MM.1S (cell line): ENCODE measurements at regions not wholly inside any gene's neighbourhood (a gene's known extent, or its start where the extent isn't known, plus 50 kb on each side); places are given as distances from the start of the nearest gene placed in this dataset.
"Not testable (repeated sequence)": the region's sequence is repeated elsewhere in the genome, so short reads cannot be mapped to it uniquely, and the experiment has no call there.

ENCODE experiments used
- DNase-seq: peaks from one replicate; pipeline ENCODE4 v3.0.0-alpha.2; 2015
- H2AFZ ChIP-seq: fragments of 300-600 bp; sonication (generic); 2 replicates; pipeline ENCODE4 v1.6.0; 2016; ENCODE audit warnings: antibody characterized with exemption, low read length
- H3F3A ChIP-seq: fragments of 300-600 bp; sonication (generic); 2 replicates; pipeline ENCODE4 v1.6.1; 2016; ENCODE audit warnings: mild to moderate bottlenecking, antibody characterized with exemption, low read length, moderate library complexity, mixed read lengths; ENCODE audit not compliant: insufficient read depth
- H3K27ac ChIP-seq: fragments of 300-600 bp; sonication (generic); 2 replicates; pipeline ENCODE4 v1.5.1; 2016; ENCODE audit warnings: mild to moderate bottlenecking, low read length
- H3K27me3 ChIP-seq: fragments of 300-600 bp; sonication (generic); replicated peaks from 2 replicates; pipeline ENCODE4 v1.6.0; 2016; ENCODE audit warnings: low read length; ENCODE audit not compliant: insufficient read depth
- H3K36me3 ChIP-seq: fragments of 300-600 bp; sonication (generic); replicated peaks from 2 replicates; pipeline ENCODE4 v1.6.1; 2016; ENCODE audit warnings: mild to moderate bottlenecking, low read length, mixed read lengths; ENCODE audit not compliant: insufficient read depth
- H3K4me1 ChIP-seq: fragments of 300-600 bp; sonication (generic); 2 replicates; pipeline ENCODE4 v1.6.1; 2016; ENCODE audit warnings: low read length, mixed read lengths
- H3K4me2 ChIP-seq: fragments of 300-600 bp; sonication (generic); 2 replicates; pipeline ENCODE4 v1.6.0; 2016; ENCODE audit warnings: low read depth, low read length
- H3K4me3 ChIP-seq: fragments of 300-600 bp; sonication (generic); 2 replicates; pipeline ENCODE4 v1.5.1; 2016; ENCODE audit warnings: low read length, mixed read lengths
- H3K79me2 ChIP-seq: fragments of 300-600 bp; sonication (generic); 2 replicates; pipeline ENCODE4 v1.6.1; 2016; ENCODE audit warnings: mixed run types, low read length, mixed read lengths
- H3K9ac ChIP-seq: fragments of 300-600 bp; sonication (generic); 2 replicates; pipeline ENCODE4 v1.6.1; 2016; ENCODE audit warnings: low read length, mixed read lengths
- H3K9me2 ChIP-seq: fragments of 300-600 bp; sonication (generic); replicated peaks from 2 replicates; pipeline ENCODE4 v1.6.1; 2016; ENCODE audit warnings: mild to moderate bottlenecking, low read length, mixed read lengths; ENCODE audit not compliant: insufficient read depth
- H3K9me3 ChIP-seq: fragments of 300-600 bp; sonication (generic); replicated peaks from 2 replicates; pipeline ENCODE4 v1.6.1; 2016; ENCODE audit warnings: mild to moderate bottlenecking, low read length, mixed read lengths; ENCODE audit not compliant: insufficient read depth
- H4K20me1 ChIP-seq: fragments of 300-600 bp; sonication (generic); 2 replicates; pipeline ENCODE4 v1.6.1; 2016; ENCODE audit warnings: mild to moderate bottlenecking, low read length, moderate library complexity, mixed read lengths; ENCODE audit not compliant: insufficient read depth
- EZH2 ChIP-seq: fragments of 300-600 bp; sonication (generic); optimal IDR thresholded peaks from 2 replicates; pipeline ENCODE3; 2017; ENCODE audit warnings: low read depth, mild to moderate bottlenecking, antibody characterized with exemption, low read length, mixed read lengths
- EZH2phosphoT487 ChIP-seq: fragments of 300-600 bp; sonication (generic); IDR thresholded peaks from 2 replicates; pipeline ENCODE4 v1.6.1; 2018; ENCODE audit warnings: antibody characterized with exemption, low read length
- TF ChIP-seq, protein P1 (sequence below): fragments of 300-600 bp; sonication (generic); IDR thresholded peaks from 2 replicates; pipeline ENCODE4 v1.5.1; 2016; ENCODE audit warnings: antibody characterized with exemption, low read length, mixed read lengths

DNA sequence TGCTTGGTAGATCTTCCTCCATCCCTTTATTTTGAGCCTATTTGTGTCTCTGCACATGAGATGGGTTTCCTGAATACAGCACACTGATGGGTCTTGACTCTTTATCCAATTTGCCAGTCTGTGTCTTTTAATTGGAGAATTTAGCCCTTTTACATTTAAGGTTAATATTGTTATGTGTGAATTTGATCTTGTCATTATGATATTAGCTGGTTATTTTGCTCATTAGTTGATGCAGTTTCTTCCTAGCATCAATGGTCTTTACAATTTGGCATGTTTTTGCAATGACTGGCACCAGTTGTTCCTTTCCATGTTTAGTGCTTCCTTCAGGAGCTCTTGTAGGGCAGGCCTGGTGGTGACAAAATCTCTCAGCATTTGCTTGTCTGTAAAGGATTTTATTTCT lies 72.4 kb downstream of the HNRNPD start:
- not testable (repeated sequence) for H3K27me3 ChIP-seq, H3K27ac ChIP-seq, H3K4me2 ChIP-seq, H2AFZ ChIP-seq, H3K4me1 ChIP-seq, H3K9me2 ChIP-seq, H3K9me3 ChIP-seq, H3K36me3 ChIP-seq, H3K9ac ChIP-seq, H3F3A ChIP-seq, DNase-seq, H4K20me1 ChIP-seq, H3K79me2 ChIP-seq, H3K4me3 ChIP-seq

DNA sequence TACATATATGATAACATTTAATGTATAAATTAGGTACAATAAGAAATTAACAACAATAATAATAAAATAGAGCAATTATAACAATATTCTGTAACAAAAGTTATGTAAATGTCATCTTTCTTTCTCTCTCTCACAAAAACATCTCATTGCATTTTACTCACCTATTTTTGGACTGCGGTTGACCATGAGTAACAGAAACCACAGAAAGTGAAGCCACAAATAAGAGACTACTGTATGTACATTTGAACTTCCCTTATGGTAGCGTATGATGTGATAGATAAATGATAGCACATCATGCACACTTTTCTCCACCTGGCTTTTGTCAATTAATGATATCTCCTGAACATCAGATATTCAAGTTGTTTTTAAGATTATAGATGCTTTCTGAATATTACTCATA lies 80.5 kb downstream of the HNRNPD start:
- H3K27me3 ChIP-seq = peaks cover 77% of the 10 kb centered on the region
- H3K27ac ChIP-seq = no peak overlapping the region
- no peaks in the 10 kb centered on the region for H3K79me2 ChIP-seq
- H4K20me1 ChIP-seq = no peaks in the 10 kb centered on the region
- no peak overlapping the region for H2AFZ ChIP-seq
- H3K4me2 ChIP-seq = no peak overlapping the region
- no peaks in the 10 kb centered on the region for H3F3A ChIP-seq
- no peaks in the 10 kb centered on the region for H3K36me3 ChIP-seq
- TF ChIP-seq EZH2phosphoT487 (no peak), EZH2 (no peak)
- TF ChIP-seq, protein P1, sequence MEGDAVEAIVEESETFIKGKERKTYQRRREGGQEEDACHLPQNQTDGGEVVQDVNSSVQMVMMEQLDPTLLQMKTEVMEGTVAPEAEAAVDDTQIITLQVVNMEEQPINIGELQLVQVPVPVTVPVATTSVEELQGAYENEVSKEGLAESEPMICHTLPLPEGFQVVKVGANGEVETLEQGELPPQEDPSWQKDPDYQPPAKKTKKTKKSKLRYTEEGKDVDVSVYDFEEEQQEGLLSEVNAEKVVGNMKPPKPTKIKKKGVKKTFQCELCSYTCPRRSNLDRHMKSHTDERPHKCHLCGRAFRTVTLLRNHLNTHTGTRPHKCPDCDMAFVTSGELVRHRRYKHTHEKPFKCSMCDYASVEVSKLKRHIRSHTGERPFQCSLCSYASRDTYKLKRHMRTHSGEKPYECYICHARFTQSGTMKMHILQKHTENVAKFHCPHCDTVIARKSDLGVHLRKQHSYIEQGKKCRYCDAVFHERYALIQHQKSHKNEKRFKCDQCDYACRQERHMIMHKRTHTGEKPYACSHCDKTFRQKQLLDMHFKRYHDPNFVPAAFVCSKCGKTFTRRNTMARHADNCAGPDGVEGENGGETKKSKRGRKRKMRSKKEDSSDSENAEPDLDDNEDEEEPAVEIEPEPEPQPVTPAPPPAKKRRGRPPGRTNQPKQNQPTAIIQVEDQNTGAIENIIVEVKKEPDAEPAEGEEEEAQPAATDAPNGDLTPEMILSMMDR = no peak
- peaks cover 8% of the 10 kb centered on the region; the same call in 1 of the 2 replicates for H3K4me1 ChIP-seq
- H3K9ac ChIP-seq = no peak overlapping the region
- no peak overlapping the region for H3K4me3 ChIP-seq
- H3K9me2 ChIP-seq = no peaks in the 10 kb centered on the region
- DNase-seq = peak; percentile 89
- no peaks in the 10 kb centered on the region for H3K9me3 ChIP-seq

DNA sequence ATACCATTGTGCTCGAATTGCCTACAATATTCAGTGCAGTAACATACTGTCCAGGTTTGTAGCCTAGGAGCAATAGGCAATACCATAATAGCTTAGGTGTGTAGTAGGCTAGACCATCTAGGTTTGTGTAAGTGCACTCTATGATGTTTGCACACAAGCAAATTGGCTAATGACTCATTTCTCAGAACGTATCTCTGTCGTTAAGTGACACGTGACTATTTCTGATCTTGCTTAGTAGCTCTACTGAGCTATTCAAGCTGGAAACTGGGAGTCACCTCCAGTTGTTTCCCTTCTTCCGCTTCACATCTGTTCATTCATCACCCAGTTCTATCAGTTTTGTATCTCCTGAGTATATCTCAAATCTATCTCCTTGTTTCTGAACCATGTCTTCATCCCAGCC lies 86.1 kb downstream of the HNRNPD start:
- Histone ChIP-seq H4K20me1 (no peaks in the 10 kb centered on the region), H3K36me3 (no peaks in the 10 kb centered on the region), H3K9me3 (no peaks in the 10 kb centered on the region), H3K4me3 (no peak overlapping the region), H2AFZ (no peak overlapping the region), H3K4me2 (no peak overlapping the region), H3F3A (0 out of 2 replicates have a peak, but pooled peaks cover 2% of the 10 kb centered on the region), H3K27ac (no peak overlapping the region), H3K27me3 (peaks cover 73% of the 10 kb centered on the region), H3K9me2 (no peaks in the 10 kb centered on the region), H3K4me1 (no peaks in the 10 kb centered on the region), H3K9ac (no peak overlapping the region), H3K79me2 (no peaks in the 10 kb centered on the region)
- no peak for DNase-seq
- TF ChIP-seq, protein P1 = no peak
- no peak for TF ChIP-seq EZH2phosphoT487
- no peak for TF ChIP-seq EZH2

DNA sequence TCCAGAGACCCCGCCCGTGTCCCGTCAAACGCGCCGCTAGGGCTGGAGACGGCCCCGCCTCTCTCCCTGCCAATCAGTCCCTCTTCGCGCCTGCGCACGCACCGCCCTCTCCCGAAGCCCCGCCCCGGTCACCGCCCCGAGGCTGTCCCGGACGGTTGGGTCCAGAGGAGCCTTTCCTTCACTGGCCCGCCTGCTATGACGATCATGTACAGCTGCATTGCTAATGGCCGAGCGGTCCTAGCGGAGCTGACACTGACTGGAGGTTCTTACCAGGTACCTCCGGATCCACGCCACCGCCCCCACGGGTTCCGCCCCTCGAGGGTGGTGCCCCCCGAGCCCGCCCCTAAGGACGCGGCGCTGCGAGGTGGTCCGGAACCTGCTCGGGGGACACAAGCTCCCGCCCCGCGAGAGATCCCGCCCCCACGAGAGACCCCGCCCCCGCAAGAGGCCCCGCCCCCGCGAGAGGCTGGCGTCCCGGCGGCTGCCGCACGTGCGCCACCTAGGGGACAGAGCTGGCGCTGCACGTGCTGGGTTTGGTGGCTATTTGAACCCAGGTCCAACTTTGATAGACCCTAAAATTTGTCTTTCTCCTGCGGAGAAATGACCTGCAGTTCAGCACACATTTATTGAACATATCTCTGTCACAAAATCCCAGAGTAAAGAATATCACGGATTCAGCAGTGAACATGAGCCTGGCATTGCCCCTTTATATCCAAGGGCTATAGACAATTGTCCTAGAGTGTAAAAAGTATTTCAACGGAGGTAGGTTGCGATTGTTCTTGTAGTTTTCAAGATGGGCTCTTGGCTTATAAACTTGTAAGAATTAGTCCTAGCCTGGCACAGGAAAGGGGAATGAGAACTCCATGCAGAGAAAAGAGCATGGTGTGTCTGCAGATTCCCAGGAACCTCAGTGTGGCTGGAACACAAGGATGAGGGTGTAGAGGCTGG lies 88.7 kb downstream of the HNRNPD start:
- Histone ChIP-seq H2AFZ (peak overlapping the region; percentile 61; the same call in 1 of the 2 replicates), H3K4me2 (peak overlapping the region; percentile 74), H3K9me2 (no peaks in the 10 kb centered on the region), H3K4me1 (no peaks in the 10 kb centered on the region), H3K4me3 (peak overlapping the region; percentile 58), H3K79me2 (no peaks in the 10 kb centered on the region), H3K27ac (peak overlapping the region; percentile 51; the same call in 1 of the 2 replicates), H4K20me1 (no peaks in the 10 kb centered on the region), H3F3A (0 out of 2 replicates have a peak, but pooled peaks cover 2% of the 10 kb centered on the region), H3K9ac (peak overlapping the region; percentile 34; the same call in 1 of the 2 replicates), H3K36me3 (no peaks in the 10 kb centered on the region), H3K9me3 (no peaks in the 10 kb centered on the region), H3K27me3 (peaks cover 53% of the 10 kb centered on the region)
- TF ChIP-seq EZH2phosphoT487 (no peak), EZH2 (no peak)
- TF ChIP-seq, protein P1 = peak; percentile 85
- peak; percentile 98 for DNase-seq
